ENCODE measurements at regions not wholly inside any gene's neighbourhood (a gene's known extent, or its start where the extent isn't known, plus 50 kb on each side); places are given as distances from the start of the nearest gene placed in this dataset.
"Not testable (repeated sequence)": the region's sequence is repeated elsewhere in the genome, so short reads cannot be mapped to it uniquely, and the experiment has no call there.

DNA sequence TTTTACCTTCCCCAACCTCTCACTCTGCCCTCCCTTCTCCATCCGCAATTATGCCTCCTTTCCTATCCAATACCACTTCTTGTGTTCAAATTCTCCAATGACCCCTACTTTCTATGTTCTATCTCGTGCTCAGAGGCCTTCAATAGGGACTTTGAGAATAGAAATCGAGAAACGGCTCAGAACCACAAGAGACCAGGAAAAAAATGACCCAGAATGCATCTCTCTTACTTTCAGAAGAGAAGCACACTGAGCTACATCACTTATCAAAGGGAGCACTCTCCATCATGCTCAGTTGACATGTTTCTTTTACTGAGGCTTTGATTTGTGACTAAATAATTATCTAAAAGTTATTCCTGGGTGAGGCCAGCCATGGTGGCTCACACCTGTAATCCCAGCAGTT is 162.4 kb upstream of the PRICKLE2 start:
- DNase-seq: no peak

DNA sequence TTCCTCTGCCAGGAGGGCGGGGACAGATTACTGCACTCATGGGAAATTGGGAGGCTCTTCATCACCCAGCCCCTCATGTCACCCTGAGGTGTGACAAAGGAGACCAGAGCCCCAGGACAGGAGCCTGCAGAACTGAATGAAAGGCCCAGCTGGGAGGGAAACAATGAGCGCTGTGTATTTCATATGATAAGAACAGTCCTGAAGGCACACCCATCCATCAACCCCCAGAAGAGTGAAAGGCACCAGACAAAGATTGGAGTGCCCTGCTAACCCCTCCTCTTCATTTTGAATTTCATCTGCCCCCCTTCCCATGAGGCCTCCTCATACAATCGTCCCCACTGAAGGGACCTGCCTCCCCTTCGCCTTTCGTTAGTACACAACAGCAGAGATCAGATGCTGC is 160.0 kb upstream of the PRICKLE2 start:
- DNase-seq: no peak

DNA sequence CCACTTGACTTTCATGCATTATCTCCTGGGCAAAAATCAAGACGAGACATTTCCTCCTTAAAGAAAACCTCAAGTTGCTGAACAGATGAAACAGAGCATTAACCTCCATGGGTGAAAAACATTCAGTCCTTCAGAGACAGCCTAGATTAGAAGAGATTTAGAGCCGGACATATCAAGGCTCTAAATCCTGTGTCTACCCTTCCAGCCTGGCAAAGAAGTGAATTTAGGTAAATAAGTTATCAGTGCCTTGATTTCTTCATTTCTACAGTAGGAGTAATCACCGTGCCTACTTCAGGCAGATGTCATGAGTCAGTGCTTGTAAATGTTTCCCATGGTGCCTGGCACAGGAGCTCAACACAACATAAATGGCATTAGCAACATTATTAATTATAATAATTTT is 159.3 kb upstream of the PRICKLE2 start:
- no peak for DNase-seq

DNA sequence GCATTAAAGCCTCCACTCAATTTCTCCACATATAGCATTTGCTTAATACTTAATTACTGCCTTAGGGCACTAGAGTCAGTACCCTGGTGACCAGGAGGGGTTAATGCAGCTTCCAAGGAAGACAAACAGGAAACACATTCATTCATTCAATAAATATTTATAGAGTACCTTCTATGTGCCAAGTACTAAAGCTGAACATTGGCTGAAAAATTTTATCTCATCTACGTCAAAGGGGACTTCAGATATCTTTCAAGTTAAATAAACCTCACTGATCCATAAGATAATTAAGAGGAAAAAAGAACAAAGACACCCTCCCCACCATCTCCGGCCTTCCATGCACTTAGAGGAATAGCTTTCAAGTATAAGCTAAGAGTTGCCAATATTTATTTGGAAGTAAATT is 156.9 kb upstream of the PRICKLE2 start:
- no peak for DNase-seq

DNA sequence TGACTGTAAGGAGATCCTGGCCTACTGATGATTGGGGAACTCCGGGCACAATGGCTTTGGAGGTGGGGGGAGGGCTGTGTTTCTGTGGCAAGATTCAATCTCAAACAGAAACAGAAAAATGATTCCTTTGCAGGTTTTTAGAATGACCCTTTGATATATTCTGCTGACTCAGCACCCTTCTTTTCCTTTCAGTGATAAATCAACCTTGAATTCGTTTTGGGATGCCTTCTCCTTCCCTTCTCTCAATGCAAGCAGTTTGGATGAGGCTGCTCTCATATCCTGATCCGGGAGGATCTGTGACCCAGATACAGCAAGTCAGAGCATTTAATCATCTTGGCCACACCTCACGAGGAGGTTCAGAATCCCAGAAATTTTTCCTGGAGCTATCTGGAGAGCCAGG is 156.1 kb upstream of the PRICKLE2 start:
- DNase-seq: no peak

DNA sequence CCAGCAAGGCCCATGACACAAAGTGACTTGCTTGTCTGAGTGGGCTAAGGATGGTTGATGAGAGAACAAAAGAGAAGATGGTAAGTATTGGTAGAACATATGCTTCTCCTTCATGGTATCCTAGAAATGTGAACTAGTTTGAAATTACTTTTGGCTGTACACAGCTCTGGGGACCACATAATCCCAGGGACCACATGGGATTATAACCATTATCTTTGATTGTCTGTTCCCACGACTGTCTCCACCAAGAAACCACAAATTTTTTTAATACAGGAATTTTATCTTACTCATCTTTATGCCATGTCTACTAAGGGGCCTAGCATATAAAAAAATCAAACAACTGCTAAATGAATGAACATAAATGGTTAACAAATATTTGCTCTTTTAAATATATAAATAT is 155.3 kb upstream of the PRICKLE2 start:
- DNase-seq: peak; percentile 61

DNA sequence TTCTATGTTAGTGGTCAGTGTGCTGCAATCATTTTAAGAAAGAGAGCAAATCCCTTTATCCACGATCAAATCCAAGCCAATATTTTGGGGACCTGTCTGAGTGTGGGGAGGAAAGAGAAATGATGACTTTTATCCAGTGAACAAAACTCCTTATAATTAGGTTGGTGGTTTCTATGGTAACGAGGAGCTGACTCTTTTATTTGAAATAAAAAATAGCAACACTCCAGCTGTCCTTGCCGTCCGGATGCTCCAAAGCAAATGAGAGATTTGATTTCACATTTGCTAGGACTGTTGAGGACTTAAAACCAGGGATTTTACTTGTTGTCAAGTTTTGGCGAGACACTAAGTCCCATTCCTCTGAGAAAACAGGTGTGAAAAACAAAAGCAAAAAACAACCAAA is 154.0 kb upstream of the PRICKLE2 start:
- DNase-seq: no peak

DNA sequence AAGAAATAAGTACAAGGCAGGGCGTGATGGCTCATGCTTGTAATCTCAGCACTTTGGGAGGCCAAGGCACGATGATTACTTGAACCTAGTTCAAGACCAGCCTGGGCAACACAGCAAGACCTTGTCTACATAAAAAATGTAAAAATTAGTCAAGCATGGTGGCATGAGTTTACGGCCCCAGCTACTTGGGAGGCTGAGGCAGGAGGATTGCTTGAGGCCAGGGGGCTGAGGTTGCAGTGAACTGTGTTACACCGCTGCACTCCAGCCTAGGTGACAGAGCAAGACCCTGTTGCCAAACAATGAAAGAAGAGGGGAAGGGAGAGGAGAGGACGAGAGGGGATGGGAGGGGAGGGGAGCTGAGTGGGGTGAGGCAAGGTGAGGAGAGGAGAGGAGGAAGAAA is 152.7 kb upstream of the PRICKLE2 start:
- DNase-seq: no peak

DNA sequence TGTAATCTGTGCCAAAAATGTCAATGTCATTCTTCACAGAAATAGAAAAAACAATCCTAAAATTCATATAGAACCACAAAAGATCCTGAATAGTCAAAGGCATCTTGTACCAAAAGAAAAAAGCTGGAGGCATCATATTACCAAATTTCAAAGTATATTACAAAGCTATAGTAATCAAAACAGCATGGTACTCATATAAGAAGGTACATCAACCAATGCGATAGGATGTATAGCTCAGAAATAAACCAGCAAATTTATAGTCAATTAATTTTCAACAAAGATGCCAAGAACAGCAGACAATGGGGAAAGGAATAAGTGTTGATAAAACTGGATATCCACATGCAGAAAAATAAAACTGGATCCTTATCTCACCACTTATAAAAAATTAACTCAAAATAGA is 150.5 kb upstream of the PRICKLE2 start:
- DNase-seq: no peak

DNA sequence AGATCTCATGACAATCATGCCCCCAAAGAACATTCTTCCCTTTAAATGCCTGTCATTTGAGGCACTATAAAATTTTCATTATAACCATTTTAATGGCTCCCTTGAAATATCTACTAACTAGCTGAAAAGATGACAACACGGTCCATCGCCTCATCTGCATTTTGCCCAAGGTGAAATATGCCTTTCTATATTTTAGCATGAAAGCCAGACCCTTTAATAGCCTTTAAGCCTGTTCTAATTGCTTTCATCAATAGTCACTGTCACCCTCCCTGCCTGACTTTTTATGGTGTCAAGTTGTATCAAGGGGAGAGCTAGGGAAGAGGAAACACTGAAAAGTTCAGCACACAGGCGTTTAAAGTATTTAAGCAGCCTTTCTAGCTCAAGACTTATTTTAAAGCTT is 144.1 kb upstream of the PRICKLE2 start:
- no peak for DNase-seq

DNA sequence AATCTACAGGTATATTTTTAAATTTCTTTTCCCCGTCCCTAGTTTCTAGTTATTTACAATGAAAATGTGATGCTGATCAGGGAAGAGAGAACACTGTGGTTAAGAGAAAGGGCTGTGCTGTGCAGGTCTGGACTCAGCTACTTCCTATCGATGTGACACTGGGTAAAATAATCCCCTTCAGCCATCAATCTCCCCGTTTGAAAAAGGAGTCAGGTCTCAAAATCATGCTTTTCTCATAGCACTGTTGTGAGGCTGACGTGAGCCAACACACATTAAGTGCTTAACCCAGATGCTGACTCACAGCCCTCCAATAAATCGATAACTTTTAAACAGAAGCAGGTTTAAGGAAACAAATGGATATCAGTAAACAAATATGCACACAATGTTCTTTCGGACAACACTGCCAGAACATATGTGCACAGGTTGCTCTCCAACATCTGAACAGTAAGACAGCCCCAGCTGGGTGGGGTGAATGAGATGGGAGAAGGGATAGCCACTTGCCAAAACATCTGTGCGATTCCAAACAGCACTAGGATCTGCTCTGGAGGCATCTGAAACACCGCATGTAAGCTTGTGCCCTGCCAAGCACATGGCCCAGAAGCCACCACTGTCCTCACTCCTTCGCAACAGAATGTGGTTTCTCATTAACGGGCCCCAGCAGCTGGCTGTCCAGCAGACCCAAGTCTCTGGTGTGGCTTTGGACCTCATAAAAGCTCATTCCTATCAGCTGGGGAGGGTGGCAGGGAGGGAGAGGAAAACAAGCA is 143.2 kb upstream of the PRICKLE2 start:
- DNase-seq: no peak

DNA sequence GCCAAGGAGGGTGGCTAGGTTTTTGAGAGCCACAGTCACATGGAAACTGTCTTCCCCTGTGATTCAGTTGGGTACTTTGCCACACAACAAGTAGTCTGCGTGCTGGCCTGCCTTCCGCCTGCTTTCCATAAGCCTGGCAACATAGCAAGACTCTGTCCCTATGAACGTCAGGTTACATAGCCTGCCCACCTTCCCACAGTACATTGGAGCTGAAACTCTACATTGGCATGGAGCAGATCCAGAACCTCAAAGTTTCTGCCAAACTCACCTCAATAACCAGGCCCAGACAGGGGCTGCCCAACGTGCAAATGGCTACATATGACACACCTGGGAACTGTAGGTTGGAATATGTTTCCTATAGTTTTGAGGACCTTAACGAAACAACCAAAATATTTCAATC is 140.6 kb upstream of the PRICKLE2 start:
- DNase-seq: no peak

DNA sequence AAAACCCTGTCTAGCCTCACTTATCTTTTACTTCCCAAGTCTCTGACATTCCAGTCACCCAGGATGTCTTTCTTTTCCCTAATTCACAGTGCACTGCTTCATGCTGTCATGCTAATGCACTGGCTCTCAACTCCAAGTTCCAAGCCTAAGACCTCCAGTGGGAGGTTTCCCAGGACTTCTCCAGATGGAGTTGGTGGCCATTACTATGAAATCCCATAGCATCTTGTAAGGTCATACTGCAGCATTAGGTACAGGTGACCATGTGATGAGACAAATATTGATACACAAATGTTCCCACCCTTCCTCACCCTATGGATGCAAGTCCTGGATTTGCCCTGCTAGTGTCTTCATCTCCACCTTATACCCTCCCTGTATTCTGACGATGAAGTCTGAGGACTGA is 138.6 kb upstream of the PRICKLE2 start:
- DNase-seq: no peak

DNA sequence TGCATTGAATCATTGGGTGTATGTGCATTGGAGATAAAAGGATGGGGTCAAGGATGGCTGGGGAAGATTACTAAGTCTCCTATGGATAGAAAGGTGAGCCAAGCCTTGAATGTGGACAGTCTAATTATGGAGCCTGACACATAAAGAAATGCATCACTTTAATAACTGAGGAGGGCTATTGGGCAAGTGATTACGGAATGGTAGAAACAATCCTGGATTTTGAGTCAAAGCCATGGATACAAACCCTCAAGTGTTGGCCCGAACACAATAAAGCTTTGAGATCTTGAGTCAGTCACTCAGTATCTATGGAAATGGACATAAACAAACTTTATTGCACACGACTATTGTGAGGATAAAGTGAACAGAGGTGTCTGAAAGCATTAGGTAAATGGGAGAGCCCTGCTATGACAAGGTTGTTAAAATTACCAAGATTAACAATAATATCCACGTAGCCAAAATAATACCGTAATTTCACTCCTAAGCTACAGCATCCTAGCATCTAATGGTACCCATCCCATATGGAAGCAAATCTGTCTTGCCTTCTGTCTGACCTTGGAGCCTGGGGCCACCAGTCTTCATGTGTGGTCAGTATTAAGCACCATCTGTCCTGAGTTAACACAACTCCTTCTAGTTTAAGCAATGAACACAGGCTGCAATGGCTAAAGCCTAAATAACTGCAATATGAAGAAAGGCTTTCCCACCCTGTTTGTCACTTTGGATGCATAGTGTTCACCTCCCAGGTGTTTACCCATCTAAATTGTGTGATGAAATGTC is 136.9 kb upstream of the PRICKLE2 start:
- peak; percentile 49 for DNase-seq

DNA sequence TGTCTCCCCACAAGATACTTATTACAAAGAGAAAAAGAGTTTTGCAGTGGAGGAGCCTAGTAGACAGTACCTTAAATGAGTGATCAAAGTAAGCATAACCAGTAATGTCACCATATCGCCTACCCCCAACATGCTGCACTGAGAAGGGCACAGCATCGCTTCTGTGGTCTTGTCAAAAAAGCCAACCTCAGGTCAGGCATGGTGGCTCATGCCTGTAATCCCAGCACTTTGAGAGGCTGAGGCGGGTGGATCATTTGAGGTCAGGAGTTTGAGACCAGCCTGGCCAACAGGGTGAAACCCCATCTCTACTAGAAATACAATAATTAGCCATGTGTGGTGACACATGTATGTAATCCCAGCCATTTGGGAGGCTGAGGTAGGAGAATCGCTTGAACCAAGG is 135.8 kb upstream of the PRICKLE2 start:
- DNase-seq: not testable (repeated sequence)

DNA sequence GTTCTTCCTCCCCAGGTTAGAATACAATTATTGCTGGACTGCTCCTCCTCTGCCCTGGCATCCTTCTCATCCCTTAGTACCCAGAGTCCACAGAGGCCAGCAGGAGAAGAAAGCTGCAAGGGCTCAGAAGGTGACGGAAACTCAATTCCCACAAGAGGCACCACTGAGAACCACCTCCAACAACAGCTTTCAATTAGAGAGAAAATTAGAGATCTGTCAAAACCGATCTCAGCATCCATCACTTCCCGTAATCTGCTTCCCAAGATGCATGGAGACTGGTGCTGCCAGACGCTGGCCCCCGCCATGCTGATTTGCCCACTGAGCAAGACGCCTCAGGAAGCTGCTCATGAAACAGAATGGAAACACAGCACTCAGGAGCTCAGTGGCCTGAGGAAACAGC is 135.0 kb upstream of the PRICKLE2 start:
- no peak for DNase-seq

DNA sequence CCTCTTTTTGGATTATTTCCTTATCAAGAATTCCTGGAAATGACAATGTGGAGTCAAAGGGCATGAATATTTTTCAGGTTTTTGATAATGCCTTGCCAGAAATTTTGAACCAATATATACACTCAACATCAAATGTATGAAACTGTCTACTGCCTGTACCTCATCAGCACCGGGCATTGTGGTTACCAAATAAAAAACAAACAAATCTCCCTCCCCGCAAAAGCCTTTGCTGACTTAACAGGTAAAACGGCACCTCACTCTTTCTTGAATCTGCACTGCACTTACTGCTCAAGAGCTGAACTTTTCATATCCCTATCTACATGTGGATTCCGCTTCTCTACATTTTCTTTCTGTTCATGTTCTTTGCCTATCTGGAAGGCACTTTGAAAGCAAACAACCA is 134.5 kb upstream of the PRICKLE2 start:
- DNase-seq: no peak

DNA sequence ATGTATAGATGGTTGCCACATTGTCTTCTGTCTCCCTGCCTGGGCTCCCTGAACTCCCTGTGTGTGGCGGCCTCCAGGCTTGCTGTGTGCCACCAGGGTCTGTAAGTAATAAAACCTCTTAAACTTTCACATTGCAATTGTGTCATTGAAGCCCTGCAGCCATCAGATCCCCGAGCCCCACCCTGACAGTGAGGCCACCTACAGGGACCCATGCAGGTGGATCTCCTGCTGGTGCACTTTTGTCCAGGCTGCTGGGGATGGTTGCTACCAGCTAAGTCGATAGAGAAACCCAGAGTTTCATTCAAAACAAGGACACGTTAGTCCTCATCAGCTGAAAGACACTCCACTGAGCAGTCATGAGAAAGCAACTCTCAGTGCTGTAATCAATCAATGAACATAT is 133.6 kb upstream of the PRICKLE2 start:
- DNase-seq: no peak

DNA sequence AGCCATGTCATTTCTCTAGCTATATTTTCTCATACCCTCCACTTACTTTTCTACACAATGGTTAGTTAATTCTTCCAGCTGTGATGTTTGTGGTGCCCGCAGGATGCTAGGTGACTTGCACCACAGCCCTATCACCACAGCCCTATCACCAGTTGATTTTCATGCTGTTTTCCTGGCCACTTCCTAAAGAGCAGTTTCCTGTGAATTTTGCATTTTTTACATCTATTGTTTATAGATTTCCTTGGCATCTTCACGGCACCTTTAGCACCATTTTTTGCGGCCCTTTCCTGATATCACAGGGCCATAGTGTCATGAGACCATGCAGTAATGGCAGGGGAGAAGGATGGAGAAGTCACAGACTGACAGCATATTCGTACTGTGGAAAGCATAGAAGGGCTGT is 132.9 kb upstream of the PRICKLE2 start:
- no peak for DNase-seq

DNA sequence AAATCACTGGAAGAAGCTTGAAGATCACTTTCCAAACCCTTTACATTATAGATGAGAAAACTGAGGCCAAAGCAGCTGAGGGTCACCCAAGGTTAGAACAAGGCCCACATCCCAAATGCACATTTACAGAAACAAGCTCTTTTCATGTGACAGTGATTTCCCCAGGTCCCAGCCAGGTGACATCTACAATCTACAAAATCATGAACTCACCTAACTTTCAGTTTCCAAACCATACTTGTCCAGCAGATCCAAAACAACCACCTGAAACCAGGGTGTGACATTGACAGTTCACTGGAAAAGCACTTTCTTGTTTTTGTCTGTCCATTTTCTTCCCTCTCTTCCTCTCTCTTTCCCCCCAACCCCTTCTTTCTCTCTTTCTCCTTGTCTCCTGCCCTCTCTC is 132.2 kb upstream of the PRICKLE2 start:
- DNase-seq: no peak

DNA sequence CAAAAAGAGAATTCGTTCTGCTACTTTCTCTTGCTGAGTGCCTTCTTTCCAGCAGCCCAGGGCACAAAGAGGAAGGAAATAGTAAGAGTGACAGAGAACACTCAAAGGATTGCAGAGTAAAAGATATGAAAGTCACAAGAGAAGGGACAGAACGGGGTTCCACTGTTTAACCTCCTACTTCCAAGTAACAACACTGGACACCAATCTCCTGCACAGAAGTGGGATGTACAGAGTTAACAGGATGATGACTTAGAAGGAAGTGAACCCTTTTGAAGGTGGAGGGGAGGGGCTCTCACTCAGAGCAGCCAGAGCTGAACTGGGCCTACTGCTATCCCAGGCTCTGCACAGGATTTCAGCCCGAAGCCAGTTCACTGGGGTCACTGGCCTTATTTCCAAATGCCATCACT is 130.1 kb upstream of the PRICKLE2 start:
- DNase-seq: peak; percentile 58

DNA sequence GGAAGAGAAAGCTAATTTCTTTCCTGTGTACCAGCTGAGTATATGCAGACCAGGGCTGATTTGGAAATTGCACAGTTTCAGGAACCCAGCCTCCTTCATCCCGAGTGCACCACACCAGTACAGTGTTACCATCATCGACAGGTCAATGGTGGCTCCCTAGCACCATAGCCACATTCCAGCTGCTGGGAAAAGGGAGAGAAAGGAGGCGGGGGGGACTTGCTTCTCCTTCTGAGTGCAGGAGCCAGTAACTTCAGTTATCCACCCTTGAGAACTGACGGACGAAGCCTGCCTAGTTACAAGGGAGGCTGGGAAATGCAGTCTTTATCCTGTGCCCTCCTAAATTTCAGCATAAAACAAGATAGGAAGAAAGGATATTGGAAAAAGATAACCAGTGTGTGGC is 129.7 kb upstream of the PRICKLE2 start:
- DNase-seq: no peak

DNA sequence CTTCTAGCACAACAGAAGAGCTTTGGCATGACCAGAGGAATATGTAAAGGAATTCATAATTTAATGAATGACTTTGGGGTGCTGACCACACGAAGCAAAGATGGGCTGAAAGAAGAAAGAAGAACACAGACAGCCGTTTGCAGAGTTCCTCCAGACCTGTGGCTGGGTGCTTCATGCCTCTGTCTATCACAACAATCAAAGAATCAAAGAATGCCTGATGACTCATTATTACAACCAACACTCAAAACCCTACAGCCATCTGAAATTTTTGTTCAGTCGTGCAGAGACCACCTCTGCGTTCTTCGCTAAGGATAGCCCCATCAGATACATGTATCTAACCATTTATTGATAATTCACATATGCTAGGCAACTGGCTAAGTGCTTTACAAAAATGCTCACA is 129.0 kb upstream of the PRICKLE2 start:
- DNase-seq: peak; percentile 58

DNA sequence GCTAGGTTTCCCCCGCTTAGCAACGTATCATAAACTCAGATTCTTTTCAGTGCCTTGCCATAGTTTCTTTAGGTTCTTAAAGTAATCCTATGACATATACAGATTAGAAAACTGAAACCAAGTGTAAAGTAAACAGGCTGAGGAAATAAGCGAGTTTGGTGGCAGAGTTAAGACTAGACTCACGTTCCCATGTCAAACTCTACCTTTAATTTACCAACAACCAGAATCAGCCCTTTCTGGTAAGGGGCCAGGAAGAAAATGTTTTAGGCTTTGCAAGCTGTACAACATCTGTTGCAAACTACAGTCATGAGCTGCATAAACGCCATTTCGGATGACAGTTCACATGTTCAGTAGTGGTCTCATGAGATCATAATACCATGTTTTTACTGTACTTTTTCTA is 128.0 kb upstream of the PRICKLE2 start:
- DNase-seq: no peak

DNA sequence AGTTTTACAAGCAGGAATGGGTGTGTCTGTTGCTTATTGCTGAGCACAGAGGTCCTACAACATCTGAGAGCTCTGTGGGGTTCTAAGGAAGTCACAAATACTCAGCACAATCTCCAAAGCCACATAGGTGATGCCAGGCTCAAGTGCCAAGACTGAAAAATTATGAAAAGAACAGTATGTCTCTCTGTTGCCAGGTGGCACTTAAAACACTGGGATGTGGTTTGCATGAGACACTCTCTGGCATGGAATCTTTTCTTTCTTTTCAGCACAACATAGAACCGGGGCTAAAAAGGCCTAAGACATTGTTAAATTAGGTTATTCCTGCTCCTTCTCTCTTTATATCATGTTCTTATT is 127.3 kb upstream of the PRICKLE2 start:
- no peak for DNase-seq
